NCI-H524 treated with DMSO at 0.1 percent for 48 hours (cell line): ENCODE measurements at regions not wholly inside any gene's neighbourhood (a gene's known extent, or its start where the extent isn't known, plus 50 kb on each side); places are given as distances from the start of the nearest gene placed in this dataset.

ENCODE experiments used
- DNase-seq: peaks from one replicate; lab custom pipeline; 2025; lab: John Stamatoyannopoulos, UW

GRCh38 chr20:62527781-62528180 lies 52.0 kb upstream of the GATA5 start:
- DNase-seq, result no peak

- no peak for DNase-seq
Observed at GRCh38 chr20:62528983-62529891, 53.4 kb upstream of the GATA5 start.

GRCh38 chr20:62529896-62530642 lies 54.3 kb upstream of the GATA5 start:
- DNase-seq, result no peak

GRCh38 chr20:62530643-62531032 lies 54.8 kb upstream of the GATA5 start:
- no peak for DNase-seq

- no peak for DNase-seq
Observed at GRCh38 chr20:62531046-62531838, 55.4 kb upstream of the GATA5 start.

- no peak for DNase-seq
Observed at GRCh38 chr20:62532921-62533320, 57.1 kb upstream of the GATA5 start.

- DNase-seq, result no peak
Observed at GRCh38 chr20:62533591-62534495, 58.0 kb upstream of the GATA5 start.

- no peak for DNase-seq
Observed at GRCh38 chr20:62534526-62535221, 58.9 kb upstream of the GATA5 start.

- DNase-seq, result no peak
Observed at GRCh38 chr20:62535282-62535811, 59.6 kb upstream of the GATA5 start.

- DNase-seq, result no peak
Observed at GRCh38 chr20:62535964-62536363, 60.2 kb upstream of the GATA5 start.

GRCh38 chr20:62536871-62537401 lies 61.1 kb upstream of the GATA5 start:
- no peak for DNase-seq

- no peak for DNase-seq
Observed at GRCh38 chr20:62537649-62538292, 62.0 kb upstream of the GATA5 start.

- peak; percentile 18 for DNase-seq
Observed at GRCh38 chr20:62539198-62540045, 63.6 kb upstream of the GATA5 start.

GRCh38 chr20:62540504-62540903 lies 64.7 kb upstream of the GATA5 start:
- DNase-seq, result no peak

- DNase-seq, result no peak
Observed at GRCh38 chr20:62542862-62543261, 67.1 kb upstream of the GATA5 start.

- no peak for DNase-seq
Observed at GRCh38 chr20:62543470-62544302, 67.9 kb upstream of the GATA5 start.

- no peak for DNase-seq
Observed at GRCh38 chr20:62544505-62545055, 68.8 kb upstream of the GATA5 start.
